Stimulated activated CD8-positive, alpha-beta memory T cell treated with anti-CD3 and anti-CD28 coated beads, Interleukin-4, amount 100 ng/mL, for 48 hours (primary cell): ENCODE measurements at regions not wholly inside any gene's neighbourhood (a gene's known extent, or its start where the extent isn't known, plus 50 kb on each side); places are given as distances from the start of the nearest gene placed in this dataset.

Experiments used
- DNase-seq: peaks from one replicate; pipeline ENCODE4 v3.0.0-alpha.2; 2020

DNA sequence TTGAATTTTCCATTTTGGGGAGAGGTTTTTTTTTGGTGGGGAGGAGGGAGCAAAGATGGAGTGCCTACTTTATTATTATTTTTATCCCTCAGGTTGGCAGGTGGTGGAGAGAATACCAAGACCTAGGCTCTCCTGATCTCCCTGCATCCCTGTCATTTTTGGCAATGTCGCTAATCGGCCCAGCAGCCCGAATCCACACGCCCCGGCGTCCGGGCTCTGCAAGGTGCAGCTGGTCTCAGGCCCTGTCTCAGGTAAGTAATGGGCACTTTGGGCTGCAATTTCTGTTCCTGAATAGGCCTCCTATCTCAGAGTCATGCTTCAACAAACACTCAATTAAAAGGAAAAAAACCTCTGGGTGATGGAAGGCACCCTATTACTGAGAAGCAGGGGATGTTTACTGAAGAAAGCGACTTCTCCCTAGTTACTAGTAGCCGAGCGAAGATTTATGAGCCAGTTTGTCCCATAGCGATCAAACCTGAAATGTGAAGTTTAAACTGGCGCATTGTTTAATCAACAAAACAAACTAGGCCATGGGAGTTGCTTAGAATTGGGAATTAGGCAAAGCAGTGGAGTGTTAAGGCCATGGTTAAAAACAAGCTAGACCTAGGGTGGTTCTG is 137.8 kb downstream of the RWDD3 start:
- no peak for DNase-seq

DNA sequence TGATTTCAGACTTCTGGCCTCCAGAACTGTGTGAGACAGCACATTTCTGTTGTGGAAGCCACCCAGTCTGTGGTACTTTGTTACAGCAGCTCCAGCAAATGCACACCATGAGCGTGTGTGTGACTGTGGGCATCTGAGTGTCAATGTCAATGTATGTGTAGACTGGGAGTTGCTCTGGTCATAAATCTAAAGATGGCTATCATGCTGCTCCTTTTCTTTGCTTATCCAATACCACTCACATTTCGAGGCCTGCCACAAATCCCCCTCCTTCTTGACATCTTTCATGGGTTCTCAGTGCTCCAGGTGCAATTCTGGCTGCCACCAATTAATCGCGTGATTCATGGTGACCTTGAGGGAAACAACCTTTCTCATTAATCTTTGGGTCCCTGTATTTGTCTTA is 141.2 kb downstream of the RWDD3 start:
- no peak for DNase-seq

DNA sequence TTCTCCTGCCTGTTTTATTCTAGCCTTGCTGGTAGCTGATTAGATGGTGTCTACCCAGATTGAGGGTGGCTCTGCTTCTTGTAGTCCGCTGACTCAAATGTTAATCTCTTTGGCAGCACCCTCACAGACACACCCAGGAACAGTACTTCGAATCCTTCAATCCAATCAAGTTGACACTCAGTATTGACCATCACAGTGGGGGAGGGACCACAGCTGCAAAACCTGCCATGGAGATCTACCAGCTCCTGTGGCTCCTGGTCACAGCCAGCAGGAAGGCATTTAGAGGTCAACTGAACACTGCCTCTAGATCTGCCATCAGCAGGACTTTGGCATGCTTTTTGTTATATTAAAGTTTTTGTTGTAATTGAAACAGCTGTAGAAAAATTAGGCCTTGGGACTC is 146.9 kb downstream of the RWDD3 start:
- DNase-seq, result no peak

DNA sequence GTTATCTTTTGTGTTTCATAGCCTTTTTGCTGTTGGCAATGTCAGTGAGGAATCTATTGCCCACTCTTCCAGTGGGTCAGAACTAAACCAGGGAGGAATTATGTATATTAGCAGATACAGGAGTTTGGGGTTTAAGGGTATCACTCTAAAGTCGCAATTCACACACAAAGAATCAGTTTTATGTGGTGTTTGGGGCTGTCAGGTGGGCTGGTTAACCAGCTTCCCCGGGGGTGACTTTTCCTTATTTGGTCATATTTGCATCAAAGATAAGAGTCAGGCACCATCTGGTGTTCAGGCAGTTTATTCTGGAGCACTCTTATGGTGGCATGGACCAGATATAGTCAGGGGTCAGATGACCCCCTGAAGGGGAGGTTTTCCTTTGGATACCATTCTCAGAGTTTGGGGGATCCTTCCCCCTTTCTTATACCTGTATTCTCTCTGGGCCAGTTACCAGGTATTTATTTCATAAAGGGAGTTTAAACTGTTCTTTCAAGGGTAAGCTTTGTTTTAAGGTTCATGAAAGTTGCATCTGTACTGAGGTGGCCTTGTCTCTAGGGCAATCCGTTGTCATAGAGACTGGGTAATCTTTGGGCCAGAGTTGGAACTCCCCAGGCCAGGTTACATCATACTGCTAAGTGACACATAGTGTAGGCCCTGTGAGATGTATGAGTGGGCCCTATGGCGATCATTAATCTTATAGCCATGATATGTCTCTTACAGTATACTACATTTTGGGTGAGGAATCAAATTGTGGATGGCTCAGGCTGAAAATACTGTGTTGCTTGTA is 148.2 kb downstream of the RWDD3 start:
- no peak for DNase-seq

DNA sequence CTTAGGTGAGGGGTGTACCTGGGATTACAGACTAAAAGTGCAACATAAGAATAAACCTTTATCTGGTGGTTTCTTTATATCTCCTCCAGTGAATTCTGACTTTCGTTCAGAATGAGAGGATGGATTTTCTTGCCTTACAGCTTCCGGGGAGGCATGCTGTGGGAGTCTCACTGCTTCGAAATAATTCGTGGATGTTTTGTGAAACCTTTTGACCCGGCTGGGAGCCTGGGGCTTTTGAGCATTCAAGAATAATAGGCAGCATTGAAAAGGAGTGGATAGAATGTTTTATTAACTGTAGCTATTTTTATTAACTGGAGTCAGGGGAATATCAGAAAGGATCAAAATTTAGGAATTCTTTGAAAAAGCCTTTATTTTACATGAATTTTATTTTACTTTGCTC is 149.1 kb downstream of the RWDD3 start:
- DNase-seq, result no peak

DNA sequence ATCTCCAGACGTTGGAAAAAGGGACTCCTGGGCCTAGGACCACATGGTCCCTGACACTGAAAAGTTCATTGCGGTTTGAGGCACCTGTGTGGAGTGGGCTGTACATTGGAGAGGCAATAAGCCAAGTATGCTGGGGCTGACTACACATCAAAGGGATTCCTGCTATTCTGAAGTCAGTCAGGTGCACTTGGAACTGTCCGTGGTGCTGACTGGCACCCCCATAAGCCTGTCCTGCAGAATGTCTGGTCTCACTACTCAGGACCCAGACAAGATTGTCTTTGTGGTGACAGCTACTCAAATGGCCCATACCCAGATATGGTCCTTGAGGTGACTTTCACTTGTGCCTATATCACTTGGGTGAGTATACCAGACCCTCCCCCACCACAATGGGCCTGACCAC is 150.6 kb downstream of the RWDD3 start:
- peak; percentile 43 for DNase-seq

DNA sequence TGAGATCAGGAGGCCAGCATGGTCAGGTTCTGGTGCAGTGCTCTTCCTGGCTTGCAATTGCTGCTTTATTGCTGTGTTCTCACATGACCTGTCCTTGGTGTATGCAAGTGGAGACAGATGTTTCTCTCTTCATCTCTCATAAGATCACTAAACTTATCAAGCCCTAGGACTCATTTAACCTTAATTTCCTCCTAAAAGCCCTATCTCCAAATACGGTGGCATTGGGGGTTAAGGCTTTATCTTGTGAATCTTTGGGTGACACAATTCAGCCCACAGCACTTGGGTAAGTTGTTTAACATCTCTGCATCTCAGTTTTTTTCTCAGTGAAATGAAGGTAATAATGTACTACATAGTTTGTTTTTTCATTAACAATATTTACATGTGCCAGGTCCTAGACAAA is 152.4 kb downstream of the RWDD3 start:
- no peak for DNase-seq

DNA sequence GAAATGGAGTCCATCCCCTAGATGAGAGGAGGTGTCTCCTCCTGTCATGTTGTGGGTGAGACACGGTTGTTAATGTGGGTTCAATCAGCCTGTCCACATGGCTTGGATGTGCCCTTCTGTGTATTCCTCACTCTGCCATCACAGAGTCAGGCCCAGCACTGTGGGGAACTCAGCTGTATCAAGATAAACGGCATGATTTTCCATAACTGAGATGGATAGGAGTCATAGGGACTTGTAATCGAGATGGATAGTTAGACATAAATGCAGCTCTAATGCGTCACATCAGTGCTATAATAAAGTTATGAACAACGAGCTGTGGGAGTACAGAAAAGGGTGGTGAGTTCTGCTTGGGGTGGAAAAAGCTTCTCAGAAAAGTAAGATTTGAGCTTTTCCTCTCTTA is 152.9 kb downstream of the RWDD3 start:
- no peak for DNase-seq

DNA sequence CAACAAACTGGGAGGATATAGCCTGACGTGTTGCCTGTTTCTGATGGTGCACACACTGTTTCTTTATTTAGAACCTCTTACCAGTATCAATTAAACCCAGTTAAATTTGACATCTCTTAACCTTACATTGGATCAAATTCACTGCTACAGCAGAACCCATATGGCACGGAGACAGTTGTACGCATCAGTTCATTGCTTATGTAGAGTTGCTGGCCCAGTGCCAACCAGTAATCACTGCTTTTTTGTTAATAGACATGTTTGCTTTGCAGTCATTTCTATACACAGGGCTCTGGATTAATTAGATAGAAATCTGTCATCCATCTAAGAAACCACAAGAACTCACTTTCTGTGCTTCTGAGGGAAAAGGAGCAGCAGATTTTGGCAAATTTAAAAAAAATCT is 154.0 kb downstream of the RWDD3 start:
- no peak for DNase-seq

DNA sequence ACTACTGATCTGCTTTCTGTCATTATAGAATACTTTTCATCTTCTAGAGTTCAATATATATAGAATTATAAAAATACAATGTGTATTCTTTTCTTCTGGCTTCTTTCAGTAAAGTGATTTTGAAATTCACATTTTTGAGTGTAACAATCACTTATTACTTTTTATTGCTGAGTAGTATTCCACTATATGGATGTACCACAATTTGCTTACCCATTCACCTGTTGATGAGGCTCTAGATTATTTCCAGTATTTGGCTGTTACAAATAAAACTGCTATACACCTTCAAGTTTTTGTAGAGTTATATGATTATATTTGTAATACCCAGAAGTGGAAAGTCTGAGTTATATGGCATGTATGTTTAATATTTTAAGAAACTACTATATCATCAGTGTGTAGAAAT is 159.4 kb downstream of the RWDD3 start:
- DNase-seq, result no peak

DNA sequence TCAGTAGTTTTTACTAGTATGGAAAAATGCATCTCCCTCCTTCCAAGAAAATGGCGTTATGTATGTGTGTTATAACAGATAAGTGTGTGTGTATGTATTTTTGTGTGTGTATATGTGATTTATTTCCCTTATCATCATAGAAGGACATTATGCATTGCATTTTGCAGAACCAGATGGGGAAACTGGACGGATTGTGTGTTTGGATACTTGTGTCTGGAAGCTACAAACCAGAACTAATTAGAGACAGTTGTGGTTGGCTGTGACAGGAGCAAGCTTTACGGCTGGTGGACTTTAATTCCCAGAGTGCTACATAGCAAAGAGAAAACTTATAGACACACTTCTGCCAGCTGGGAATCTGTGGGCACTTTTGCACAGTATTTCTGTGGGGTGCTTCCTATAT is 162.5 kb downstream of the RWDD3 start:
- DNase-seq, result no peak

DNA sequence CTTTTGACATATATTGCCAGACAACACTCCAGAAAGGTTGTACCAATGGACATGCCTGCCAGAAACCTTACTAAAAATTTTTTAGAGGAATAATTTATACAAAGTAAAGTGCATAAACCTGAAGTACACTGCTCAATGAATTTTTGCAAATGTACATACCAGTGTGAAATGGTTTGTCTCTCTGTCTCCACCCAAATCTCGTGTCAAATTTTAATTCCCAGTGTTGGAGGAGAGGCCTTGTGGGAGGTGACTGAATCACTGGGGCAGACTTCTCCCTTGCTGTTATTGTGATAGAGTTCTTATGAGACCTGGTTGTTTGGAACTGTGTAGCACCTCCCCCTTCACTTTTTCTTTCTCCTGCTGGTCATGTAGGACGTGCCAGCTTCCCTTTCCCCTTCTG is 168.8 kb downstream of the RWDD3 start:
- DNase-seq, result no peak

DNA sequence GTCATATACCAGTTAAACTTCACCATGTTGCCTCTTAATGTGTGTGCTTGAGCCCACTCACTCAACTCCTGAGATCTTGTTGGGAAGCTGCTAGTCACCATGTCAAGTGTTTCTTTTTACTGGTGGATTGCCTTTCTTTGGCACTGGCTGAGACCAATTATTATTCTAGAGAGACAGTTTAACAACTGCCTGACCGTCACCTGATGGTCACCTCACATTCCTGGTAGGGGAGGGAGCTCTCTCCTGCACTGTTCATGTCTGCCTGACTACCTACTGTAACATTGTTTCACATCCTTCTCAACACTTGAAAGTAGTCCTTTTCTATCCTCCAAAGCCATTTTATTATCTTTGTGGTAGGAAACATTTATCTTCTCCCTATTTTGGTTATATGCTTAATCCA is 172.3 kb downstream of the RWDD3 start:
- DNase-seq, result no peak

DNA sequence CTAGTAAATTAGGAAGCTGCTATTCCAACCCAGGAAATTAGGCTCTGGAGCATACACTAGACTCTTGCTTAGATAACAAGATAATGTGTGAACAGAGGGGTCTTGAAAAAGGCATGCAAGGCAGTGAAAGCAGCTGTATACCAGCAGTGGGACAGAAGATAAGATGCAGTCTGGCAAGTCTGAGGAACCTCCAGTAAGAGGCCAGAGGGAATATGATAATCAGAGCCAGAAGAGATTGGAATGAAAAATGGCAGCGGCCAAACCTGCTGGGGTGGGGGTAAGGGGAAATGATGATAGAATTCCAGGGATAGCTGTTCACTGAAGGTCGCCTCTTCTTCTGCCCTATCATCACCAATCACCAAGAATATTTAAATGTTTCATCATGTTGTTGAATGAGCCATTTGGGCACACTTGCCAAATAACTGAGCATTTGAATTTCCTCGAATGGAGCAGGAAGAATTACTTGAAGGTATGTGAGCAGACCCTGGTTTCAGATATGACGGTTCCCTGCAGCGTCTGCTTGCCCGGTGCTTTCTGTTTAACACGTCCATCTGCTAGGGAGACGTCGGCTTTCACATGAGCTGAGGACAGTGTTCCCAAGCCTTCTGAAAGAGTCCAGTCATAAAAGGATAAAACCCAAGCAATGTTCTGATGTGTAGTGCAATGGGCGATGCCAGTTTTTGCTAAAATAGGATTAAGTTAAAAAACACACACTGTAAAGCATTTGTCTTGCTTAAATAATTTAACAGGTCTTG is 173.3 kb downstream of the RWDD3 start:
- no peak for DNase-seq

DNA sequence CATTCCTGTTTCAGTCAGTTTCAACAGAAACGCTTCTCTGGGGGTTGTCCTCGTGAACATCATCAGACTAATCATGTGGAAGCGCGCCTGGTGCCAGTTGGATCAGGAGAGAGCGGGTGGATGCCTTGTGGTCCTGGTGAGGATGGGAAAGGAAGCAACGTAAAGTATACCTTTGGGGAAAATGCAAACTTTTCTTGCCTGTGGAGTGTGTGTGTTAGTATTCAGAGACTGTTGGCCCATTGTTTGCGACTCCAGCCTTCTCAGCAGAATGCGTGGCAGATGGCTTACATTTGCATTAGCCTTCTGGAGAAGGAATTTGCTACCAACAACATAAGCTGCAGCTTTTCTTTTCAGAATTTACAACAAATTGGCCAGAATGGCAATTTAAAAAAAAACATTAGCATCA is 173.9 kb downstream of the RWDD3 start:
- no peak for DNase-seq

DNA sequence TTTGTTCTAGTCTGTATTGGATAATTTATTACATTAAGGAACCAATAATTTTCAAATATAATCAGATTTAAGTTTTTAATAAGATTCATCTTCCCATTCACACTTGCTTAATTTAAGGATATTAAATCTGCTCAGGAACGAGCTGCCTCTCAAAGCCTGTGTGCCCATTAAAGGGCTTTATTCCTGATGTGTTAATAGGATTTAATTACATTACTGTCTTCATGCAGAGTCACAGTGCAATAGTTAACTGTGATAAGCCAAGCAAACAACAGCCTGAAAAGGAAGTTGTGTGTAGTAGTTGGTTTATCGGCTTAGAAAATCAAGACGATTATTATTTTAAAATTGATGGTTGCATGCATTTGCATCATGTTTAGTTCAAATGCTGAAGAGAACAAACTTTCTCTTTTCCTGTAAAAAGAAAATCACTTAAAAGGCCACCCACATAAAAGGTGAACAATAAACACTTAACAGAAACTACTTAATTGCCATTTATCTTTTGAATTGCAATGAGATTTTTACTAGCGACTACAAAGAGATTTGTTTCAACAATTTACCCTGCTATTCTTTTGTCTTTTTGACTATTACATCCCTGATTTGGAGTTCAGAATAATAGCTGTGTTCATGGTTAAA is 174.6 kb downstream of the RWDD3 start:
- DNase-seq, result no peak

DNA sequence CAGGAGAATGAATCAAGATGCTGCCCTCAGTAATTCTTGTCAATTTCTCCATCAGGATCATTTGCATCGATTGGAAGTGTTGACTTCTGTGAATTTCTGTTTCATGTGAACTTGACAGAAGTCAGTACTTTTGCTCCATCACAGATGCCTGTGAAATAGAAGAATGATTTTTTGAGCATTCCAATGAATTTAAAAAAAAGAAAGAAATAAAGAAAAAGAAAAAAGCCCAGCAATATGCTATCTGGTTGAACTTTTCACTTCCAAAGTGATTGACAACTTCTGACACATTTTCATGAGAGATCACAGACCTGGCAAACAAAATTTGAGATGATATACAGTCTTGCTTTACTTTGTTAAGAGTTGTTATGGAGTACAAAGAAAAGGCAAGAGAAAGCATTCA is 175.3 kb downstream of the RWDD3 start:
- no peak for DNase-seq

DNA sequence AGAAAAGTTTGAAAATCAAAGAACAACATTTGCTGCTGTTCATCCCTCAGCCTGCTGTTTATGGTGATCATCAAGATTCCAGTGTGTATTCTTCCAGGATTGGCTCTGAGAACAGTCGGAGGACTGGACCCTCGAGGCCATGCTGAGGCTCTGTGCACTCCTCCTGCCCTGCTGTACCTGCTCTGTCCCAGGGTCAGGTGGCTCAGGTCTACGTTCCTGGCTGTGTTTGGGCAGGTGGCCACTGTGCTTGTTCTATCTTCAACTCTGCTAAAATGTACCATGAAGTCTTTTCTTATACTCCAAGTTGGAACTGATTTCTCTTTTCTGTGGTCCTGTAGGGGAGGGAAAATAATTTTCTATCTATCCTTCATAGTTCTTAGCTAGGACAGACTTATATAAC is 175.9 kb downstream of the RWDD3 start:
- DNase-seq, result no peak

DNA sequence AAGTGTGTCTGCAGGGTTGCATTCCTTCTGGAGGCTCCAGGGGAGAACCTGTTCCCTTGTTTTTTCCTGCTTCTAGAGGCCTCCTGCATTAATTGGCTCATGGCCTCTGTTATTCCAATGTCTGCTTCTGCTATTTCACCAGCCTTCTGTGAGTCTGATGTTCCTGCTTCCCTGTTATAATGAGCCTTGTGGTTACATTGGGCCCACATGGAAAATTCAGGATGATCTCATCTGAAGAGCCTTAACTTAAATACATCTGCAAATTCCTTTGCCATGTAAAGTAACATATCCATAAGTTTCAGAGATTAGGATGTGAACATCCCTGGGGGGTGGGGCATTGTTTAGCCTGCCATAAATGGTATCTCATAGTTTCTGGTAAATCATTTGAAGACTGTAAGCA is 181.1 kb downstream of the RWDD3 start:
- no peak for DNase-seq

DNA sequence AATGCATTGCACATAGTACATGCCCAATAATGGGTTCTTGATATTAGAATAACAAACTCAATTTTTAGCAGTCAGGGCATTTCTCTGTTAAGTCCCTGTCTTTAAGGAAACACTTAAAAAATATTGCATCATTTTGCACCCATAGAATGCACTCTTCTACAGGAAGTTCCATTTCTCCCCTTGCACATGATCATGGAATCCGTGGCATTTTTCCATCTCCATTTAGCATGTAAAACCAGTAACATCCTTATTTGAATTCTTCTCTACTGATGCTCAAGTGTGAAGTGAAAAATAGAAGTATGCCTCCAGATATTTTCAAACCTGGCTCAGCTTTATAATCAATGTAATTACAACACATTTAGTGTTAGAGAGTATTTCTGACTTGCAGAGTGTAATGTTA is 192.8 kb downstream of the RWDD3 start:
- no peak for DNase-seq

DNA sequence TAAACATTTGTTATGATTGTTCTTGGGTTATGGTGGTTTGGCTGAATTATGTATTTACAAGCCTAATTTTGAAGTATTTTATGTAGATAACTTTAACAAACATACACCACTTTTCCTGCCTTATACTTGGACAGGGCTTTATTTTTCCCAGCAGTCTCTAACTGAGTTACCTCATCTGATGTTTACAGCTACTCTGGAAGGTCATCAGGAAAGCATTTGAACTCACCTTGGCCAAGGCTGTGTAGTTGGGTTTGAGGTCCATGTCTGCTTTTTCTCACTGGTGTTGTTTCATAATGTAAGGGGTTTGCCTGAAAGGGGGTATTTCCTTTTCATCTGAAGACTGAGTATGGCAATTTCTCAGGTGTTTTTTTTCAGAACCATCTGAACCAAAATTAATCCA is 193.5 kb downstream of the RWDD3 start:
- no peak for DNase-seq

DNA sequence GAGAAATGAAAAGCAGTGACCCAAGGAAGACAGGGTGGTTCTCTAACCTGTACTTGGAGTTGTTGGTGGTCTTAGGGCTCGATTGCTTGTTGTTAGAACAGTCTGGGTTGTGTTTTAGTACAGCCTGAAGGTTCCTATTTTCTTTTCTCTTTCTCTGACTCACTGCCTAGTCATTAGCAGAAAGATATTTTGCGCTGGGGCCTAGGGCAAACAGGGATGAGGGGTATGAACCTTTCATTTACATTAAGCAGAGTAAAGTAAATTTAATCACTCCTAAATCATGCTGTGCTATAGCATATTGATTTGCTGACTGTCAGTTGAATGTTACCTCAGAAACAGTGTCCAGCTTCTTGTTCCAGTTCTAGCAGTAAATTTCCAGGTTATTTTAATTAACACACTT is 197.2 kb downstream of the RWDD3 start:
- DNase-seq, result no peak

DNA sequence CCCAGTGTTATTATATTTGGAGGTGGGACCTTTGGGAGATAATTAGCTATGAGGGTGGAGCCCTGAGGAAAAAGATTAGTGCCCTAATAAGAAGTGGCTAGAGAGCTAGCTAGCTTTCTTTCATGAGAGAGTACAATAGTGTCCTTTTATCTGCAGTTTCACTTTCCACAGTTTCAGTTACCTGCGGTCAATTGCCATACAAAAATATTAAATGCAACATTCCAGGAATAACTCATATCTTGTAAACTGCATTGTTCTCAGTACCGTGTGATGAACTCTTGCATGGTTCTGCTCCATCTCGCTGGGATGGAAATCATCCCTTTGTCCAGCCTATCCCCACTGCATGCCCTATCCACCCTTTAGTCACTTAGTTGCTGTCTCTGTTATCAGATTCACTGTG is 201.6 kb downstream of the RWDD3 start:
- no peak for DNase-seq

DNA sequence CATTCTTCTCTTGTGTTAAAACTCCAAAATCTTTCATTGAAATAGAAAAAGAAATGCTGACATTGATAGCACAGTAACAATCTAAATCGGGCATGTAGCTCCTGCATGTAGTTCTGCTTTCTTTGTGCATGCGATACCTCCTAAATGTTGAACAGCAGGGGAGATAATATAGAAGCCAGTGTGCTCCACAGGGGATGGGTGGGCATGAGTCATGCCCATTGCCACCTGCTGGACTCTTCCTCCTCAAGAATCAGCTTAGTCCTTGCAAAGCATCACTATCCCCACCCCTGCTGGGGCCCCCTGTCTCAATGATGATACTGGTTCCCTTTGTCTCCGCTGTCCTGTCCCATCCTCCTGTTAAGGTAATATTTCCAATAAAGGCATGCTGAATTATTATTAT is 203.0 kb downstream of the RWDD3 start:
- no peak for DNase-seq
